Esophagus muscularis mucosa (tissue), 4 donors: ENCODE measurements at regions not wholly inside any gene's neighbourhood (a gene's known extent, or its start where the extent isn't known, plus 50 kb on each side); places are given as distances from the start of the nearest gene placed in this dataset.

Source experiments
- DNase-seq: peaks from one replicate; pipeline ENCODE4 v3.0.0-alpha.2; 2017; ENCODE audit errors: extremely low spot score
- H3K27ac ChIP-seq, 4 donors: fragments of 200-600 bp; sonication (generic); replicated peaks in 1 of 4; 1 replicate in 3 of 4; 2 replicates in 1 of 4; pipeline ENCODE4 v1.5.1; 2016 to 2019; ENCODE audit warnings: mild to moderate bottlenecking in 1 of 4
- H3K27me3 ChIP-seq, 4 donors: fragments of 200-600 bp; sonication (generic); one replicate each; pipeline versions ENCODE4 v1.5.1 to v1.6.0; 2016 to 2019
- H3K36me3 ChIP-seq, 4 donors: fragments of 200-600 bp; sonication (generic); one replicate each; pipeline ENCODE4 v1.5.1; 2016 to 2019
- H3K4me1 ChIP-seq, 4 donors: fragments of 200-600 bp; sonication (generic); one replicate each; pipeline ENCODE4 v1.5.1; 2016 to 2019
- H3K4me3 ChIP-seq, 4 donors: fragments of 200-600 bp; sonication (generic); 1 replicate in 2 of 4; 2 replicates in 2 of 4; pipeline ENCODE4 v1.5.1; 2016 to 2019; ENCODE audit warnings: mild to moderate bottlenecking in 4 of 4, moderate library complexity in 1 of 4
- H3K9me3 ChIP-seq, 4 donors: fragments of 200-600 bp; sonication (generic); 1 replicate in 3 of 4; 2 replicates in 1 of 4; pipeline ENCODE4 v1.5.1; 2016 to 2019
- CTCF ChIP-seq, 3 experiments: fragments of 200-600 bp in 2 of 3; fragments of 450-650 bp in 1 of 3; sonication (generic) in 2 of 3; IDR thresholded peaks; one replicate each; pipeline ENCODE4 v1.5.1; 2017 to 2019; ENCODE audit warnings: antibody characterized with exemption in 3 of 3, mild to moderate bottlenecking in 2 of 3, moderate library complexity in 1 of 3
- EP300 ChIP-seq: sonication (generic); formaldehyde crosslinking; IDR thresholded peaks from one replicate; pipeline ENCODE4 v1.6.1; 2017; ENCODE audit warnings: antibody characterized with exemption
- POLR2A ChIP-seq: fragments of 450-650 bp; IDR thresholded peaks from one replicate; pipeline ENCODE4 v1.6.1; 2017; ENCODE audit warnings: antibody characterized with exemption, moderate library complexity, mild to moderate bottlenecking, low read depth
- POLR2AphosphoS5 ChIP-seq, 2 donors: sonication (generic); formaldehyde crosslinking; IDR thresholded peaks; one replicate each; pipeline ENCODE4 v1.6.1; 2017; ENCODE audit warnings: antibody characterized with exemption in 2 of 2
- WGBS: methylation state at CpG from one replicate; pipeline ENCODE4 v1.1.5; 2018; 5-methylcytosine and 5-hydroxymethylcytosine counted together
- intact Hi-C: fragments of 100-400 bp; cut with DNase I; formaldehyde crosslinking; loops from one replicate; pipeline ENCODE4 v1.15.1; 2023

- no peaks in the 10 kb centered on the region for H3K9me3 ChIP-seq
- H3K27me3 ChIP-seq: no peaks in the 10 kb centered on the region
- no peaks in the 10 kb centered on the region for H3K36me3 ChIP-seq
- no peak for DNase-seq
- no peak overlapping the region for H3K27ac ChIP-seq
- WGBS: 77% methylated on average over 1 of the region's 1 CpG
- TF ChIP-seq POLR2A: no peak
- no peak for TF ChIP-seq POLR2AphosphoS5 (IDR thresholded peaks at IDR 0.05)
- TF ChIP-seq EP300: no peak
- no peak for TF ChIP-seq CTCF (IDR thresholded peaks at IDR 0.05)
- H3K4me1 ChIP-seq: peaks cover 0 to 5% (median 0%) of the 10 kb centered on the region in 4 donors
- intact Hi-C loops: no loop called here
- H3K4me3 ChIP-seq: no peak overlapping the region
Observed at GRCh38 chr1:218845589-218845988, 328.1 kb upstream of the LYPLAL1 start.

- Histone ChIP-seq H3K4me3 (no peak overlapping the region), H3K4me1 (peaks cover 0 to 5% (median 0%) of the 10 kb centered on the region in 4 donors), H3K27ac (no peak overlapping the region), H3K9me3 (no peaks in the 10 kb centered on the region), H3K36me3 (no peaks in the 10 kb centered on the region), H3K27me3 (no peaks in the 10 kb centered on the region)
- intact Hi-C loops: no loop called here
- DNase-seq: no peak
- no peak for TF ChIP-seq CTCF (IDR thresholded peaks at IDR 0.05)
- no peak for TF ChIP-seq POLR2AphosphoS5 (IDR thresholded peaks at IDR 0.05)
- no peak for TF ChIP-seq EP300
- no peak for TF ChIP-seq POLR2A
- 86% methylated on average over 4 of the region's 4 CpGs for WGBS
Observed at GRCh38 chr1:218846181-218846580, 327.5 kb upstream of the LYPLAL1 start.

- no peaks in the 10 kb centered on the region for H3K9me3 ChIP-seq
- DNase-seq: no peak
- 95% methylated on average over 3 of the region's 3 CpGs for WGBS
- no peak overlapping the region for H3K27ac ChIP-seq
- TF ChIP-seq POLR2A (no peak), POLR2AphosphoS5 (IDR thresholded peaks at IDR 0.05) (no peak), EP300 (no peak), CTCF (IDR thresholded peaks at IDR 0.05) (no peak)
- no peaks in the 10 kb centered on the region for H3K36me3 ChIP-seq
- intact Hi-C loops: no loop called here
- H3K4me3 ChIP-seq: no peak overlapping the region
- no peaks in the 10 kb centered on the region for H3K27me3 ChIP-seq
- peaks cover 0 to 5% (median 0%) of the 10 kb centered on the region in 4 donors for H3K4me1 ChIP-seq
Observed at GRCh38 chr1:218847089-218847768, 326.4 kb upstream of the LYPLAL1 start.

GRCh38 chr1:218848009-218848408, 325.7 kb upstream of the LYPLAL1 start:
- Histone ChIP-seq H3K9me3 (no peaks in the 10 kb centered on the region), H3K27me3 (no peaks in the 10 kb centered on the region), H3K4me1 (peaks cover 0 to 5% (median 0%) of the 10 kb centered on the region in 4 donors), H3K27ac (no peak overlapping the region), H3K4me3 (no peak overlapping the region), H3K36me3 (no peaks in the 10 kb centered on the region)
- 71% methylated on average over 1 of the region's 1 CpG for WGBS
- no peak for DNase-seq
- TF ChIP-seq POLR2A (no peak), EP300 (no peak), POLR2AphosphoS5 (IDR thresholded peaks at IDR 0.05) (no peak), CTCF (IDR thresholded peaks at IDR 0.05) (no peak)
- intact Hi-C loops: no loop called here

GRCh38 chr1:218850367-218850766, 323.3 kb upstream of the LYPLAL1 start:
- intact Hi-C loops: no loop called here
- Histone ChIP-seq H3K36me3 (no peaks in the 10 kb centered on the region), H3K27me3 (no peaks in the 10 kb centered on the region), H3K4me1 (peaks cover 0 to 5% (median 0%) of the 10 kb centered on the region in 4 donors), H3K27ac (no peak overlapping the region), H3K4me3 (no peak overlapping the region), H3K9me3 (no peaks in the 10 kb centered on the region)
- 53% methylated on average over 2 of the region's 2 CpGs for WGBS
- no peak for DNase-seq
- no peak for TF ChIP-seq EP300
- no peak for TF ChIP-seq POLR2AphosphoS5 (IDR thresholded peaks at IDR 0.05)
- TF ChIP-seq CTCF (IDR thresholded peaks at IDR 0.05): no peak
- TF ChIP-seq POLR2A: no peak
